Esophagus squamous epithelium (tissue), 4 donors: ENCODE measurements at regions not wholly inside any gene's neighbourhood (a gene's known extent, or its start where the extent isn't known, plus 50 kb on each side); places are given as distances from the start of the nearest gene placed in this dataset.

ENCODE experiments used
- POLR2A ChIP-seq, 4 donors: fragments of 450-650 bp; IDR thresholded peaks; one replicate each; pipeline ENCODE4 v1.6.1; 2017; ENCODE audit warnings: antibody characterized with exemption in 4 of 4, mild to moderate bottlenecking in 4 of 4, moderate library complexity in 3 of 4
- TF ChIP-seq, protein P1 (sequence below), 6 experiments: fragments of 450-650 bp in 4 of 6; fragments of 200-600 bp in 2 of 6; sonication (generic) in 2 of 6; IDR thresholded peaks; one replicate each; pipeline ENCODE4 v1.5.1; 2016 to 2019; ENCODE audit warnings: antibody characterized with exemption in 6 of 6, mild to moderate bottlenecking in 4 of 6, moderate library complexity in 4 of 6

DNA sequence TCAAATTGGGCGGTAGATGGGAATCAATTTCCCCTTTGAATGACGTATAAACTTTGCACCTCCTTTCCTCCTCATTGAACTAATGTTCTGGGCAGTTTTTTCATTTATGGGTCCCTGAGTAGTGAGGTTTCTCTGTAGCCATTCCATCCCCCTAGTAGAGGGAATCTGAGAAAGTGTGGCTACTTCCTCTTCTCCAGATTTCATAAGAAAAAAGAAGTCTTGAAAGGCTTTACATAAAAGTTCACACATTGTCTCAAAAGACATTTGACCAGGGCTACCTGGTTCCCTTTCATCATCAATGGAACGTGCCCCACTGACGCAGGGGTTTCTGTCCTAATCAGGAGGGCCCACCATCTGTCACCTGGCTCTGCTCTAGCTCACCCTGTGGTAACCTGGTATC is 57.3 kb downstream of the CTSL start:
- TF ChIP-seq, protein P1, sequence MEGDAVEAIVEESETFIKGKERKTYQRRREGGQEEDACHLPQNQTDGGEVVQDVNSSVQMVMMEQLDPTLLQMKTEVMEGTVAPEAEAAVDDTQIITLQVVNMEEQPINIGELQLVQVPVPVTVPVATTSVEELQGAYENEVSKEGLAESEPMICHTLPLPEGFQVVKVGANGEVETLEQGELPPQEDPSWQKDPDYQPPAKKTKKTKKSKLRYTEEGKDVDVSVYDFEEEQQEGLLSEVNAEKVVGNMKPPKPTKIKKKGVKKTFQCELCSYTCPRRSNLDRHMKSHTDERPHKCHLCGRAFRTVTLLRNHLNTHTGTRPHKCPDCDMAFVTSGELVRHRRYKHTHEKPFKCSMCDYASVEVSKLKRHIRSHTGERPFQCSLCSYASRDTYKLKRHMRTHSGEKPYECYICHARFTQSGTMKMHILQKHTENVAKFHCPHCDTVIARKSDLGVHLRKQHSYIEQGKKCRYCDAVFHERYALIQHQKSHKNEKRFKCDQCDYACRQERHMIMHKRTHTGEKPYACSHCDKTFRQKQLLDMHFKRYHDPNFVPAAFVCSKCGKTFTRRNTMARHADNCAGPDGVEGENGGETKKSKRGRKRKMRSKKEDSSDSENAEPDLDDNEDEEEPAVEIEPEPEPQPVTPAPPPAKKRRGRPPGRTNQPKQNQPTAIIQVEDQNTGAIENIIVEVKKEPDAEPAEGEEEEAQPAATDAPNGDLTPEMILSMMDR (IDR thresholded peaks at IDR 0.05) = no peak
- TF ChIP-seq POLR2A (IDR thresholded peaks at IDR 0.05) = no peak
